ENCODE measurements at regions not wholly inside any gene's neighbourhood (a gene's known extent, or its start where the extent isn't known, plus 50 kb on each side); places are given as distances from the start of the nearest gene placed in this dataset.

DNA sequence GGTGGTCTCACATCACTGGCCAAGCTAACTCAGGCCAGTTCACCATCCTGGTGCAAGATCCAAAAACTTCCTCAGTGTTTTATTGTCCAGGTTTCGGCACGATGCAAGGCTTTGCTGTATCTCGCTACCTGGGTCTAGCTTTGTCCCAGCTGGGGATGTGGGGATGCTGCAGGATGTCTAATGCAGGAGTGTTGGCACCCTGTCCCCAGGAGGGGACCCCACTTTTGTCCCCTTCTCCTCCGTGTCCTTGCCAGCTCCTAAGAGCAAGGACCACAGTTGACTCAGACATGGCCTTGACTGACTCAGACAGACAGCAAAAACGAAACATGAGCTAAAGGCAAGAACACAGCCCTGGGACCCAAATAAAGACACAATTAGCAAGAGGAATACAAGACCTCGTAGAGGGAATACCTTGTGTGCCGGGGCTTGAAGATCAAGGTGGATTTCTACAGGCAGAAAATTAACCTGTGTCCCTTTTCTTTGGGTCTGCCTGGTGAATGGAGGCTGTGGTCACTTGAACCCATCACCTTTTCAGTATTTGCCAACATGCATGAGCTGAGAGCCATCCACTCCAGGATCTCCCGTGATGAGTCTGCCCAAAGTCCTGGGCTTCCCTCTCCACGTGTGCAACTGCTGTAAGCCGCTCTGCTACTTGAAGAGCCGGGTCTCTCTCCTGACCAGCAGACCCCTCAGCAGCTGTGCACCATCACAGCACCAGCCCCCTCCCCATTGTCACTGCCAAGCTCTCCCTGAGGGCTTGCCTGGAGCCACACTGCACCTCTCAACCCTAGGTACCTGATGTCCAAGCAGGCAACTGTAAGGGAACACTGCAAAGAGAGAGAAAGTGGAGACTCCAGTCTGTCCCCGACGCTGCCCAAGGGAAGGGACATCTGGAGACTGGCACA is 149.5 kb upstream of the ZNF507 start:
- 83 to 88% methylated on average over 13 of the region's 13 CpGs for WGBS, 2 donors
- H3K4me3 ChIP-seq (ENCODE audit: low read depth, poor library complexity, severe bottlenecking), result no peak overlapping the region
- DNase-seq (ENCODE audit: low spot score in 2 of 2), result peak in 1 of 2 donors; percentile 54
- intact Hi-C loops (cut with DNase I; ENCODE audit: low total_unique reads), result no loop called here
- TF ChIP-seq CTCF (IDR thresholded peaks at IDR 0.05), result no peak
- no peak for TF ChIP-seq POLR2A (IDR thresholded peaks at IDR 0.05)

DNA sequence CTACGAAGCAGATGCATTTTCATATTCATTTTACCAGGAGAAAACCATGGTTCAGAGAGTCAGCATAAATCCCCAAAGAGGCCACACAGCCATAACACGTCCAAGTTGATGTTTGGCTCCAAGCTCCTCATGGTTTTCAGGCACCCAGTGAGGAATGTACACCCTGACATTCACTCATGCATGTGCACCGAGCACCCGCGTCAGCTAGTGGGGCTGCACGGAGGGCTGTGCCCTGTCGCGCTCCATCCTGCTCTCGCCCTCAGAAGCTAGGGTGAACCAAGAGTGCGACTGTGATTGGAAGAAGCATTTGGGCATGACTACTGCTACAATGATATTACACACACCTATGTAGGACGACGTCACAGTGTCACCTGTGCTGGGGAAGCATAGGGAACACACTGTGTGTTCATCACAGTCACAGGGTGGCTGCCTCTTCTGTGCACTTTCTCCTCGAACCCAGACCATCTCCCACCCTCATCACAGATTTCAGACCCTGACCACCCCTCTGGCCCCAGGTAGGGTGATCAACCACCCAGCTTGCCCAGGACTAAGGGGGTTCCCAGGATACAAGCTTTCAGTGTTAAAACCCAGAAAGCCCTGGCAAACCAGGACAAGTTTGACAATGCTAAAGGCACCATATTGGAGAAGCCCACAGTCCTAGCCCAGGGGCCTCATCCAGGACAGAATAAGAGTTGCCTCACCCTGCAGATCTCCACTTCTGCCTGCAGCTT is 148.6 kb upstream of the ZNF507 start:
- TF ChIP-seq POLR2A (IDR thresholded peaks at IDR 0.05) (no peak), CTCF (IDR thresholded peaks at IDR 0.05) (no peak)
- intact Hi-C loops (cut with DNase I; ENCODE audit: low total_unique reads), result no loop called here
- WGBS, 2 donors, result 86 to 90% methylated on average over 13 of the region's 13 CpGs
- no peak overlapping the region for H3K4me3 ChIP-seq (ENCODE audit: low read depth, poor library complexity, severe bottlenecking)
- DNase-seq (ENCODE audit: low spot score in 2 of 2), result peak in 1 of 2 donors; percentile 72

DNA sequence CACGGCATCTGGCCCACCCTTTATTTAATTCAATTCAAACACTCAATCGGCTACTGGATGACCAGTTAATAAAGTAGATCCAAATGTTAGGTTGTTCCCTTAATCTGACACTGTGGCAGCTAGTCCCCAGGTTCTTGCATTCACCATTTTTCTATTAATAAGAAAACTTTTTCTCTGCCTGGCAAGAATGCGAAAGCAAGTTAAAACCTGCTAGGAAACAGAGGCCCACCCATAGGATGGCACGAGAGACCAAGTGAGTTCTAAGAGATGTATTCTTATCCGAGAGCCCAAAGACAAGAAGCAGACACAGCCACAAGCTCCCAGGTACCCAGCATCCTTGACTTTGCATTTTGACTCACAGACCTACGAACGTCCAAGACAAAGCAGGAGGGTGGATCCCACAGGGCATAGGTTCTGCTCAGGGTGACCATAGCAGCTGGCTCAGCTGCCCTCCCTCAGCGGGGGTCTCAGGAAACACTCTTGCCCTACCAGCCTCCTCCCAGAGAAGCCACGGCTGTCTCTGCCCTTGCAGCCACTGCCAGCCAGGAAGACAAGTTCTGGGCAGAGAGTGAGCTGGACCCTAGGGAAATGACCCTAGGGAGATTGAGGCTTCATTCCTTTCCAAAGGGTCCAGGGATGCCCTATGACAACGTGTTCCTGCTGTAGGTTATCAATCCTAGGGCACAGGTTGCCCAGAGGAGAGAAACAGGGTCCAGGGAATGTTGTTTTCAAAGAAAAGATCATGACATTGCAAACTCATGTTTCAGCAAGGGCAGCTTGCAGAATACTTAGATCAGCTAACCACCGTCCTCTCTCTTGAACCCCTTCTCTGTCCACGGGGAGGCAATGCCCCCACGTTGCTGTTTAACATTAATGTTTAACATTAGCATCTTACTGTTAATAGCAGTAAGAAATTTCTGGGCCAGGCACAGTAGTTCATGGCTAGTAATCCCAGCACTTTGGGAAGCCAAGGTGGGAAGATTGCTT is 147.2 kb upstream of the ZNF507 start:
- peak in 1 of 2 donors; percentile 57 for DNase-seq (ENCODE audit: low spot score in 2 of 2)
- intact Hi-C loops (cut with DNase I; ENCODE audit: low total_unique reads), result no loop called here
- TF ChIP-seq CTCF (IDR thresholded peaks at IDR 0.05), result no peak
- no peak for TF ChIP-seq POLR2A (IDR thresholded peaks at IDR 0.05)
- no peak overlapping the region for H3K4me3 ChIP-seq (ENCODE audit: low read depth, poor library complexity, severe bottlenecking)
- WGBS, 2 donors, result 66% methylated on average over 13 of the region's 13 CpGs

- TF ChIP-seq CTCF (IDR thresholded peaks at IDR 0.05), result no peak
- TF ChIP-seq POLR2A (IDR thresholded peaks at IDR 0.05), result no peak
- no peak overlapping the region for H3K4me3 ChIP-seq (ENCODE audit: low read depth, poor library complexity, severe bottlenecking)
- intact Hi-C loops (cut with DNase I; ENCODE audit: low total_unique reads), result no loop called here
- DNase-seq (ENCODE audit: low spot score in 2 of 2), result peak in 1 of 2 donors; percentile 66
- WGBS, 2 donors, result 91 to 93% methylated on average over 10 of the region's 10 CpGs
Observed at GRCh38 chr19:32199501-32200040, 145.8 kb upstream of the ZNF507 start.
